HG02852 (cell line): ENCODE measurements at regions not wholly inside any gene's neighbourhood (a gene's known extent, or its start where the extent isn't known, plus 50 kb on each side); places are given as distances from the start of the nearest gene placed in this dataset.
"Not testable (repeated sequence)": the region's sequence is repeated elsewhere in the genome, so short reads cannot be mapped to it uniquely, and the experiment has no call there.

Experiments used
- ATAC-seq: cut with Tn5 transposase; IDR thresholded peaks from one replicate; pipeline ENCODE4 v1.9.1; 2021; ENCODE audit warnings: mild to moderate bottlenecking, moderate library complexity; ENCODE audit not compliant: unreplicated experiment

- ATAC-seq: no peak
These were observed 1668.7 kb downstream of the SUCLG1 start for GRCh38 chr2:82790206-82791021.

GRCh38 chr2:82789851-82790205, 1669.3 kb downstream of the SUCLG1 start:
- no peak for ATAC-seq

- no peak for ATAC-seq
These were observed 1677.7 kb downstream of the SUCLG1 start for GRCh38 chr2:82781176-82781915.

GRCh38 chr2:82780050-82780449, 1679.0 kb downstream of the SUCLG1 start:
- ATAC-seq: no peak

- ATAC-seq: no peak
These were observed 1706.7 kb downstream of the SUCLG1 start for GRCh38 chr2:82752396-82752795.

GRCh38 chr2:82748653-82749052, 1710.4 kb downstream of the SUCLG1 start:
- no peak for ATAC-seq

- no peak for ATAC-seq
These were observed 1718.6 kb downstream of the SUCLG1 start for GRCh38 chr2:82740527-82740926.

- not testable (repeated sequence) for ATAC-seq
These were observed 1721.1 kb downstream of the SUCLG1 start for GRCh38 chr2:82737965-82738364.

GRCh38 chr2:82735336-82735735, 1723.7 kb downstream of the SUCLG1 start:
- no peak for ATAC-seq

GRCh38 chr2:82731824-82732223, 1727.3 kb downstream of the SUCLG1 start:
- no peak for ATAC-seq

- no peak for ATAC-seq
These were observed 1728.3 kb downstream of the SUCLG1 start for GRCh38 chr2:82730811-82731210.

- ATAC-seq: no peak
These were observed 1731.0 kb downstream of the SUCLG1 start for GRCh38 chr2:82728090-82728489.

- ATAC-seq: no peak
These were observed 1750.4 kb downstream of the SUCLG1 start for GRCh38 chr2:82708681-82709080.

- no peak for ATAC-seq
These were observed 1761.8 kb downstream of the SUCLG1 start for GRCh38 chr2:82697231-82697630.

GRCh38 chr2:82694431-82694830, 1764.6 kb downstream of the SUCLG1 start:
- no peak for ATAC-seq

- ATAC-seq: no peak
These were observed 1768.2 kb downstream of the SUCLG1 start for GRCh38 chr2:82690757-82691411.

- ATAC-seq: no peak
These were observed 1783.9 kb downstream of the SUCLG1 start for GRCh38 chr2:82675186-82675585.

- no peak for ATAC-seq
These were observed 1784.4 kb downstream of the SUCLG1 start for GRCh38 chr2:82674652-82675051.

- ATAC-seq: no peak
These were observed 1791.6 kb downstream of the SUCLG1 start for GRCh38 chr2:82667491-82667890.

GRCh38 chr2:82665691-82666090, 1793.4 kb downstream of the SUCLG1 start:
- ATAC-seq: no peak

GRCh38 chr2:82657106-82657505, 1802.0 kb downstream of the SUCLG1 start:
- no peak for ATAC-seq

GRCh38 chr2:82656420-82656819, 1802.7 kb downstream of the SUCLG1 start:
- no peak for ATAC-seq
